Gastrocnemius medialis (tissue), 4 donors: ENCODE measurements at regions not wholly inside any gene's neighbourhood (a gene's known extent, or its start where the extent isn't known, plus 50 kb on each side); places are given as distances from the start of the nearest gene placed in this dataset.
"Not testable (repeated sequence)": the region's sequence is repeated elsewhere in the genome, so short reads cannot be mapped to it uniquely, and the experiment has no call there.

Experiments used
- POLR2A ChIP-seq, 2 donors: fragments of 450-650 bp; IDR thresholded peaks; one replicate each; pipeline ENCODE4 v1.6.1; 2017; ENCODE audit warnings: antibody characterized with exemption in 2 of 2, mild to moderate bottlenecking in 2 of 2, moderate library complexity in 2 of 2
- TF ChIP-seq, protein P1 (sequence below), 5 experiments: fragments of 450-650 bp in 3 of 5; fragments of 200-600 bp in 2 of 5; sonication (generic) in 2 of 5; IDR thresholded peaks in 4 of 5; conservative IDR thresholded peaks in 1 of 5; 1 replicate in 4 of 5; 2 replicates in 1 of 5; pipeline ENCODE4 v1.5.1; 2016 to 2019; ENCODE audit warnings: antibody characterized with exemption in 5 of 5, mild to moderate bottlenecking in 3 of 5, moderate library complexity in 3 of 5

- not testable (repeated sequence) for TF ChIP-seq POLR2A (IDR thresholded peaks at IDR 0.05)
- TF ChIP-seq, protein P1, sequence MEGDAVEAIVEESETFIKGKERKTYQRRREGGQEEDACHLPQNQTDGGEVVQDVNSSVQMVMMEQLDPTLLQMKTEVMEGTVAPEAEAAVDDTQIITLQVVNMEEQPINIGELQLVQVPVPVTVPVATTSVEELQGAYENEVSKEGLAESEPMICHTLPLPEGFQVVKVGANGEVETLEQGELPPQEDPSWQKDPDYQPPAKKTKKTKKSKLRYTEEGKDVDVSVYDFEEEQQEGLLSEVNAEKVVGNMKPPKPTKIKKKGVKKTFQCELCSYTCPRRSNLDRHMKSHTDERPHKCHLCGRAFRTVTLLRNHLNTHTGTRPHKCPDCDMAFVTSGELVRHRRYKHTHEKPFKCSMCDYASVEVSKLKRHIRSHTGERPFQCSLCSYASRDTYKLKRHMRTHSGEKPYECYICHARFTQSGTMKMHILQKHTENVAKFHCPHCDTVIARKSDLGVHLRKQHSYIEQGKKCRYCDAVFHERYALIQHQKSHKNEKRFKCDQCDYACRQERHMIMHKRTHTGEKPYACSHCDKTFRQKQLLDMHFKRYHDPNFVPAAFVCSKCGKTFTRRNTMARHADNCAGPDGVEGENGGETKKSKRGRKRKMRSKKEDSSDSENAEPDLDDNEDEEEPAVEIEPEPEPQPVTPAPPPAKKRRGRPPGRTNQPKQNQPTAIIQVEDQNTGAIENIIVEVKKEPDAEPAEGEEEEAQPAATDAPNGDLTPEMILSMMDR (IDR thresholded peaks at IDR 0.05 in 4 of 5, conservative IDR thresholded peaks at IDR 0.05 in 1 of 5), result not testable (repeated sequence)
These were observed 542.4 kb upstream of the CHD1 start for GRCh38 chr5:99471178-99471577.
